ENCODE measurements at regions not wholly inside any gene's neighbourhood (a gene's known extent, or its start where the extent isn't known, plus 50 kb on each side); places are given as distances from the start of the nearest gene placed in this dataset.

- TF ChIP-seq POLR2A (IDR thresholded peaks at IDR 0.05; ENCODE audit: low read length) (no peak), GATA1 (IDR thresholded peaks at IDR 0.05; ENCODE audit: low read depth, low read length) (no peak)
Observed at GRCh38 chr21:31475223-31475622, 131.2 kb upstream of the TIAM1 start.

All from erythroblast (primary cell).